H1 (cell line): ENCODE measurements at regions not wholly inside any gene's neighbourhood (a gene's known extent, or its start where the extent isn't known, plus 50 kb on each side); places are given as distances from the start of the nearest gene placed in this dataset.

Source experiments
- ATF2 ChIP-seq: IDR thresholded peaks from 2 replicates; pipeline ENCODE4 v1.6.1; 2012; ENCODE audit warnings: low read length, inconsistent platforms
- BACH1 ChIP-seq: IDR thresholded peaks from 2 replicates; pipeline ENCODE4 v1.6.1; 2012; ENCODE audit warnings: low read length, improper control_type of control experiment
- CHD7 ChIP-seq: fragments of 300-600 bp; sonication (generic); IDR thresholded peaks from 2 replicates; pipeline ENCODE4 v1.7.1; 2012; ENCODE audit warnings: low read length, moderate library complexity, mild to moderate bottlenecking, inconsistent platforms; ENCODE audit not compliant: insufficient replicate concordance
- EGR1 ChIP-seq: IDR thresholded peaks from 2 replicates; pipeline ENCODE4 v1.6.1; 2011; ENCODE audit warnings: low read depth, low read length, borderline replicate concordance
- GTF2F1 ChIP-seq: IDR thresholded peaks from 2 replicates; pipeline ENCODE4 v1.6.1; 2012; ENCODE audit warnings: low read depth, low read length, improper control_type of control experiment, borderline replicate concordance
- KDM1A ChIP-seq: fragments of 200-600, 300-600 bp; sonication (generic); IDR thresholded peaks from 2 replicates; pipeline ENCODE4 v1.7.1; 2016; ENCODE audit warnings: mild to moderate bottlenecking, low read length, borderline replicate concordance
- RBBP5 ChIP-seq: IDR thresholded peaks from 2 replicates; pipeline ENCODE4 v1.7.1; 2012; ENCODE audit warnings: low read depth, mild to moderate bottlenecking, inconsistent platforms, low read length, moderate library complexity, borderline replicate concordance
- RFX5 ChIP-seq: IDR thresholded peaks from 2 replicates; pipeline ENCODE4 v1.6.1; 2011; ENCODE audit warnings: low read depth, low read length, improper control_type of control experiment, borderline replicate concordance
- SIX5 ChIP-seq: IDR thresholded peaks from 2 replicates; pipeline ENCODE4 v1.6.1; 2011; ENCODE audit warnings: mild to moderate bottlenecking, low read depth, low read length
- SP1 ChIP-seq: IDR thresholded peaks from 2 replicates; pipeline ENCODE4 v1.6.1; 2011; ENCODE audit warnings: low read depth, low read length
- SRF ChIP-seq: IDR thresholded peaks from 2 replicates; pipeline ENCODE4 v1.6.1; 2011; ENCODE audit warnings: mild to moderate bottlenecking, low read depth, low read length, moderate library complexity
- TCF12 ChIP-seq: IDR thresholded peaks from 2 replicates; pipeline ENCODE4 v1.6.1; 2011; ENCODE audit warnings: low read depth, mild to moderate bottlenecking, low read length

GRCh38 chr3:43197181-43197580, 89.2 kb upstream of the SNRK start (continued):
- TF ChIP-seq CHD7 (no peak), EGR1 (no peak), GTF2F1 (no peak), SRF (no peak), ATF2 (no peak), SP1 (no peak), RBBP5 (no peak), TCF12 (no peak), SIX5 (no peak), KDM1A (no peak), RFX5 (no peak), BACH1 (no peak)
